HCT116 (cell line): ENCODE measurements at regions not wholly inside any gene's neighbourhood (a gene's known extent, or its start where the extent isn't known, plus 50 kb on each side); places are given as distances from the start of the nearest gene placed in this dataset.

Experiments used
- ATAC-seq: fragments of 200-7000 bp; cut with Tn5 transposase; 2 replicates; pipeline ENCODE4 v1.9.1; 2020; ENCODE audit warnings: mild to moderate bottlenecking, moderate library complexity
- BruUV-seq: library from RNA; stranded (reverse); fragments of 400-500 nt; replicated peaks from 2 replicates; lab custom pipeline; 2021; lab: Mats Ljungman, UMichigan
- CTCF ChIA-PET: fragments of 300-600 bp; sonication (Branson Sonifier 250); formaldehyde crosslinking; loops from one replicate; lab custom pipeline; 2021; ENCODE audit warnings: antibody characterized with exemption; lab: Charles Lee
- POLR2A ChIA-PET: fragments of 300-600, 350-600 bp; sonication (Branson Sonifier 250); formaldehyde crosslinking; loops from one replicate; lab custom pipeline; 2021; ENCODE audit warnings: antibody characterized with exemption; lab: Charles Lee
- RAD21 ChIA-PET, 2 experiments: fragments of 300-600 bp; sonication (Branson Sonifier 250); formaldehyde crosslinking; loops; one replicate each; lab custom pipeline; 2023; ENCODE audit warnings: low total read pairs in 2 of 2; ENCODE audit not compliant: uncharacterized antibody in 2 of 2, unreplicated experiment in 2 of 2, low non-redundant PET in 1 of 2; lab: Charles Lee
- DNase-seq: peaks from one replicate; pipeline ENCODE4 v3.0.0-alpha.2; 2010; ENCODE audit warnings: low read depth, low spot score
- H2AFZ ChIP-seq: fragments of 200-600 bp; shearing (Covaris generic), sonication (generic); 2 replicates; pipeline ENCODE4 v1.6.1; 2017; ENCODE audit warnings: low read depth, mixed run types, mixed read lengths, antibody characterized with exemption, low read length; ENCODE audit not compliant: poor library complexity, severe bottlenecking
- H3K27ac ChIP-seq: 2 replicates; pipeline ENCODE4 v1.5.1; 2012; ENCODE audit warnings: low read depth, low read length
- H3K27me3 ChIP-seq: fragments of 200-600 bp; sonication (generic); 2 replicates; pipeline ENCODE4 v1.6.1; 2016; ENCODE audit warnings: mixed run types, low read length, mixed read lengths; ENCODE audit not compliant: insufficient read depth
- H3K36me3 ChIP-seq, 2 experiments: fragments of 200-500 bp in 1 of 2; fragments of 200-600 bp in 1 of 2; sonication (Bioruptor generic) in 1 of 2; sonication (generic) in 1 of 2; 2 replicates each; pipeline versions ENCODE4 v1.5.1 to v1.6.1; 2014 to 2016; ENCODE audit warnings: low read length in 2 of 2, inconsistent platforms in 1 of 2, mixed read lengths in 1 of 2, mixed run types in 1 of 2; ENCODE audit not compliant: insufficient read depth in 2 of 2, control insufficient read depth in 1 of 2
- H3K4me1 ChIP-seq, 2 experiments: fragments of 200-600 bp in 1 of 2; sonication (generic) in 1 of 2; 2 replicates each; pipeline versions ENCODE4 v1.5.1 to v1.6.1; 2012 to 2017; ENCODE audit warnings: low read length in 2 of 2, inconsistent platforms in 1 of 2, mild to moderate bottlenecking in 1 of 2, mixed read lengths in 1 of 2, mixed run types in 1 of 2, moderate library complexity in 1 of 2; ENCODE audit not compliant: insufficient read depth in 2 of 2, control insufficient read depth in 1 of 2
- H3K4me2 ChIP-seq: fragments of 200-600 bp; sonication (generic); 2 replicates; pipeline ENCODE4 v1.6.1; 2017; ENCODE audit warnings: mixed run types, low read length, mixed read lengths
- H3K4me3 ChIP-seq, 2 experiments: fragments of 200-600 bp in 1 of 2; sonication (generic) in 1 of 2; replicated peaks in 1 of 2; 2 replicates each; pipeline ENCODE4 v1.5.1; 2011 to 2016; ENCODE audit warnings: low read length in 2 of 2, control low read depth in 1 of 2, low read depth in 1 of 2, mild to moderate bottlenecking in 1 of 2, mixed read lengths in 1 of 2, mixed run types in 1 of 2
- H3K79me2 ChIP-seq: fragments of 200-600 bp; sonication (generic); 2 replicates; pipeline ENCODE4 v1.6.1; 2017; ENCODE audit warnings: mild to moderate bottlenecking, mixed run types, low read length, moderate library complexity, mixed read lengths; ENCODE audit not compliant: insufficient read depth
- H3K9ac ChIP-seq: fragments of 200-600 bp; sonication (generic); 2 replicates; pipeline ENCODE4 v1.6.1; 2016; ENCODE audit warnings: low read length, mixed read lengths
- H3K9me2 ChIP-seq: fragments of 200-600 bp; sonication (generic), shearing (Covaris generic); 2 replicates; pipeline ENCODE4 v1.6.1; 2017; ENCODE audit warnings: mixed run types, mild to moderate bottlenecking, moderate library complexity; ENCODE audit not compliant: insufficient read depth
- H3K9me3 ChIP-seq, 2 experiments: fragments of 200-500 bp in 1 of 2; fragments of 200-600 bp in 1 of 2; sonication (Bioruptor generic) in 1 of 2; sonication (generic) in 1 of 2; 2 replicates each; pipeline ENCODE4 v1.6.1; 2014 to 2017; ENCODE audit warnings: low read length in 2 of 2, mixed read lengths in 2 of 2, inconsistent platforms in 1 of 2, low read depth in 1 of 2, mild to moderate bottlenecking in 1 of 2, mixed run types in 1 of 2, moderate library complexity in 1 of 2; ENCODE audit not compliant: control insufficient read depth in 1 of 2, insufficient read depth in 1 of 2
- H4K20me1 ChIP-seq: fragments of 200-600 bp; sonication (generic), shearing (Covaris generic); 2 replicates; pipeline ENCODE4 v1.6.1; 2017; ENCODE audit warnings: mixed run types, mild to moderate bottlenecking, moderate library complexity; ENCODE audit not compliant: insufficient read depth
- CEBPB ChIP-seq: IDR thresholded peaks from 2 replicates; pipeline ENCODE4 v1.6.1; 2012; ENCODE audit warnings: low read depth
- EGR1 ChIP-seq: IDR thresholded peaks from 2 replicates; pipeline ENCODE4 v1.6.1; 2012; ENCODE audit warnings: low read depth
- ELF1 ChIP-seq: IDR thresholded peaks from 2 replicates; pipeline ENCODE4 v1.6.1; 2012; ENCODE audit warnings: low read depth, borderline replicate concordance
- EZH2 ChIP-seq: fragments of 200-600 bp; sonication (generic); IDR thresholded peaks from 2 replicates; pipeline ENCODE4 v1.6.1; 2017; ENCODE audit warnings: antibody characterized with exemption, mixed run types
- JUND ChIP-seq: IDR thresholded peaks from 2 replicates; pipeline ENCODE4 v1.6.1; 2012
- POLR2A ChIP-seq: IDR thresholded peaks from 2 replicates; pipeline ENCODE4 v1.7.0; 2011; ENCODE audit warnings: borderline replicate concordance; ENCODE audit not compliant: insufficient read depth, insufficient read length; ENCODE audit errors: extremely low read depth
- POLR2AphosphoS5 ChIP-seq: IDR thresholded peaks from 2 replicates; pipeline ENCODE4 v1.6.1; 2011; ENCODE audit warnings: mild to moderate bottlenecking, low read depth, low read length, moderate library complexity
- SIN3A ChIP-seq: IDR thresholded peaks from 2 replicates; pipeline ENCODE4 v1.6.1; 2012; ENCODE audit warnings: low read depth
- SP1 ChIP-seq: IDR thresholded peaks from 2 replicates; pipeline ENCODE4 v1.6.1; 2012; ENCODE audit warnings: low read depth
- TCF7L2 ChIP-seq: IDR thresholded peaks from 2 replicates; pipeline ENCODE4 v1.7.0; 2011; ENCODE audit warnings: borderline replicate concordance, inconsistent platforms; ENCODE audit not compliant: insufficient read depth, insufficient read length; ENCODE audit errors: extremely low read depth
- YY1 ChIP-seq: IDR thresholded peaks from 2 replicates; pipeline ENCODE4 v1.6.1; 2011; ENCODE audit warnings: low read length, low read depth, moderate library complexity, mild to moderate bottlenecking; ENCODE audit not compliant: insufficient replicate concordance; ENCODE audit errors: extremely low read depth
- ZFX ChIP-seq: fragments of 450-650 bp; IDR thresholded peaks from 2 replicates; pipeline ENCODE4 v1.6.1; 2017
- ZNF274 ChIP-seq: fragments of 200-500 bp; sonication (Bioruptor generic); IDR thresholded peaks from 2 replicates; pipeline ENCODE4 v1.6.1; 2014; ENCODE audit warnings: mild to moderate bottlenecking, low read depth, low read length, inconsistent platforms
- intact Hi-C: fragments of 100-400 bp; cut with micrococcal nuclease; formaldehyde crosslinking; loops from 2 replicates; pipeline ENCODE4 v1.10.0; 2022
- TF ChIP-seq, protein P1 (sequence below): IDR thresholded peaks from 2 replicates; pipeline ENCODE4 v1.6.1; 2012
- TF ChIP-seq, protein P2 (sequence below): IDR thresholded peaks from 2 replicates; pipeline ENCODE4 v1.6.1; 2012
- TF ChIP-seq, protein P3 (sequence below): IDR thresholded peaks from 2 replicates; pipeline ENCODE4 v1.6.1; 2012; ENCODE audit warnings: low read depth

DNA sequence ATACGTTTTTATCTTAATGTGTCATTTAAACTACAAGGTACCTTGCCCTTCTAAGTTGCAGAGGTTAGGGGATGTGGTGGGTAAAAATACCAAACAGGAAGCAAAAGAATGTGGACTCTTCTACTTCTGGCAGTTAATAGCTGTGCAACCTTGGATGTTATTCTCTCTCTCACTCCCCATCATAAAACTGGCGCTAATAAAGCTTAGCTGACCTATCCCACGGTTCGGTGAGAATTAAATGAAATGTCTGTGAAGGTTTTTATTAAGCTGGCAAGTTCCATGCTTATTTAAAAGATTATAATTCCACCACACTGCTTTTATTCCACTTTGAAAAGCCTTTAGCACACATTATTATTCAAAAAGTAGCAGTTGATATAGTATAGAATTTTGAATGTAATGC, 127.8 kb upstream of the SLC22A23 start:
- intact Hi-C loops = no loop called here
- DNase-seq = no peak
- CTCF ChIA-PET = no interaction called here

More for the DNA sequence above, 127.8 kb upstream of the SLC22A23 start:
- no peak overlapping the region for H3K4me2 ChIP-seq
- H3K27ac ChIP-seq = no peak overlapping the region
- TF ChIP-seq POLR2A (no peak), TCF7L2 (no peak), CEBPB (no peak), YY1 (no peak), EGR1 (no peak), ZNF274 (no peak), ZFX (no peak), JUND (no peak), ELF1 (no peak), SIN3A (no peak), SP1 (no peak), POLR2AphosphoS5 (no peak), EZH2 (no peak)
- TF ChIP-seq, protein P1, sequence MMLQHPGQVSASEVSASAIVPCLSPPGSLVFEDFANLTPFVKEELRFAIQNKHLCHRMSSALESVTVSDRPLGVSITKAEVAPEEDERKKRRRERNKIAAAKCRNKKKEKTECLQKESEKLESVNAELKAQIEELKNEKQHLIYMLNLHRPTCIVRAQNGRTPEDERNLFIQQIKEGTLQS = no peak
- TF ChIP-seq, protein P2, sequence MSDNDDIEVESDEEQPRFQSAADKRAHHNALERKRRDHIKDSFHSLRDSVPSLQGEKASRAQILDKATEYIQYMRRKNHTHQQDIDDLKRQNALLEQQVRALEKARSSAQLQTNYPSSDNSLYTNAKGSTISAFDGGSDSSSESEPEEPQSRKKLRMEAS = no peak
- TF ChIP-seq, protein P3, sequence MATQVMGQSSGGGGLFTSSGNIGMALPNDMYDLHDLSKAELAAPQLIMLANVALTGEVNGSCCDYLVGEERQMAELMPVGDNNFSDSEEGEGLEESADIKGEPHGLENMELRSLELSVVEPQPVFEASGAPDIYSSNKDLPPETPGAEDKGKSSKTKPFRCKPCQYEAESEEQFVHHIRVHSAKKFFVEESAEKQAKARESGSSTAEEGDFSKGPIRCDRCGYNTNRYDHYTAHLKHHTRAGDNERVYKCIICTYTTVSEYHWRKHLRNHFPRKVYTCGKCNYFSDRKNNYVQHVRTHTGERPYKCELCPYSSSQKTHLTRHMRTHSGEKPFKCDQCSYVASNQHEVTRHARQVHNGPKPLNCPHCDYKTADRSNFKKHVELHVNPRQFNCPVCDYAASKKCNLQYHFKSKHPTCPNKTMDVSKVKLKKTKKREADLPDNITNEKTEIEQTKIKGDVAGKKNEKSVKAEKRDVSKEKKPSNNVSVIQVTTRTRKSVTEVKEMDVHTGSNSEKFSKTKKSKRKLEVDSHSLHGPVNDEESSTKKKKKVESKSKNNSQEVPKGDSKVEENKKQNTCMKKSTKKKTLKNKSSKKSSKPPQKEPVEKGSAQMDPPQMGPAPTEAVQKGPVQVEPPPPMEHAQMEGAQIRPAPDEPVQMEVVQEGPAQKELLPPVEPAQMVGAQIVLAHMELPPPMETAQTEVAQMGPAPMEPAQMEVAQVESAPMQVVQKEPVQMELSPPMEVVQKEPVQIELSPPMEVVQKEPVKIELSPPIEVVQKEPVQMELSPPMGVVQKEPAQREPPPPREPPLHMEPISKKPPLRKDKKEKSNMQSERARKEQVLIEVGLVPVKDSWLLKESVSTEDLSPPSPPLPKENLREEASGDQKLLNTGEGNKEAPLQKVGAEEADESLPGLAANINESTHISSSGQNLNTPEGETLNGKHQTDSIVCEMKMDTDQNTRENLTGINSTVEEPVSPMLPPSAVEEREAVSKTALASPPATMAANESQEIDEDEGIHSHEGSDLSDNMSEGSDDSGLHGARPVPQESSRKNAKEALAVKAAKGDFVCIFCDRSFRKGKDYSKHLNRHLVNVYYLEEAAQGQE = no peak
- TF ChIP-seq, all 23 proteins: peak for 0
- H3K79me2 ChIP-seq = no peaks in the 10 kb centered on the region
- no peaks in the 10 kb centered on the region for H3K27me3 ChIP-seq
- peaks cover 0 to 7% of the 10 kb centered on the region in 2 experiments; a peak in 1 of 4 replicates for H3K9me3 ChIP-seq
- H3K36me3 ChIP-seq = no peaks in the 10 kb centered on the region
- ChIA-PET RAD21 (no interaction called here), POLR2A (no interaction called here)
- no peaks in the 10 kb centered on the region for H3K9me2 ChIP-seq
- ATAC-seq = no peak
- no peak overlapping the region for H3K9ac ChIP-seq
- no peak overlapping the region for H3K4me3 ChIP-seq
- no TSS peak for BruUV-seq
- no peaks in the 10 kb centered on the region for H3K4me1 ChIP-seq
- H2AFZ ChIP-seq = no peak overlapping the region
- no peaks in the 10 kb centered on the region for H4K20me1 ChIP-seq
